ENCODE measurements at regions not wholly inside any gene's neighbourhood (a gene's known extent, or its start where the extent isn't known, plus 50 kb on each side); places are given as distances from the start of the nearest gene placed in this dataset.

DNA sequence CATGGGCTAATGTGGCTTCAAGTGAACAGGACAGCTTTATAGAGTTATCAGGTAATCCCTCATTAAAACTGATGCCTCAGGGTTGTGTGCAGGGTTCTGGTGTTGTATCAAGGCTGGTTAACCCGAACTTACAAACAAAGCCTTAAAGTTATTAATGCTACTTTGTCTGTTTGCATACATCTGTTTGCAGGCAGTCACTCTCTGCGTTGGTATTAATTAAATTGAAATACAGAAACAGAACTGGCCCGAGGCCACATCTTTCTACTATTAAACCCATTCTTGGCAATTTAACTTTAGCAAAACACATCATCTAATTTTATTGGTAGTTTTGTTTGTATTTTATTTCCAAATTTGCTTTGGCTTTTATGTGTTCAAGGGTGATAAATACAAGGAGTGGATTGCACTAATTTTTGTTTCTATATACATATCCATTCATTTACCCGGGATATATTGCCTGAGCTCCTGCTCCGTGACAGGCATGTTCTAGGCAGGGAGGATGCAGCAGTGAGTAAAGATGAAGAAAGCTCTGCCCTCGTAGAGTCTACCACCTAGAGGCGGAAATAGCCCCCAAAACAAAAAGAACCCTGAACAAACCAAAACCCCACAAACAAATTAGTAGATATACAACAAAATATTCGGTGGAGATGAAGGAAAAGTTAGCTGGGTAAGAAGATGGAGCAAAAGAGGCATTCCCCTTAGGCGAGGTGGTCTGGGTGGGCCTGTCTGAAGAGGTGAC lies 164.2 kb downstream of the MACROH2A1 start:
- intact Hi-C loops (cut with DNase I), result no loop called here
- H3K27ac ChIP-seq, result no peak overlapping the region
- ATAC-seq (no peak), DNase-seq (no peak)
- no peaks in the 10 kb centered on the region for H3K27me3 ChIP-seq
- no peaks in the 10 kb centered on the region for H3K9me3 ChIP-seq
- no peaks in the 10 kb centered on the region for H3K36me3 ChIP-seq
- no peaks in the 10 kb centered on the region for H3K4me1 ChIP-seq
- H3K4me3 ChIP-seq, result no peak overlapping the region
- WGBS (ENCODE audit: insufficient coverage, low coverage, low lambda C conversion rate, missing lambda C conversion rate), result 74% methylated on average over 9 of the region's 9 CpGs
- TF ChIP-seq, protein P1, sequence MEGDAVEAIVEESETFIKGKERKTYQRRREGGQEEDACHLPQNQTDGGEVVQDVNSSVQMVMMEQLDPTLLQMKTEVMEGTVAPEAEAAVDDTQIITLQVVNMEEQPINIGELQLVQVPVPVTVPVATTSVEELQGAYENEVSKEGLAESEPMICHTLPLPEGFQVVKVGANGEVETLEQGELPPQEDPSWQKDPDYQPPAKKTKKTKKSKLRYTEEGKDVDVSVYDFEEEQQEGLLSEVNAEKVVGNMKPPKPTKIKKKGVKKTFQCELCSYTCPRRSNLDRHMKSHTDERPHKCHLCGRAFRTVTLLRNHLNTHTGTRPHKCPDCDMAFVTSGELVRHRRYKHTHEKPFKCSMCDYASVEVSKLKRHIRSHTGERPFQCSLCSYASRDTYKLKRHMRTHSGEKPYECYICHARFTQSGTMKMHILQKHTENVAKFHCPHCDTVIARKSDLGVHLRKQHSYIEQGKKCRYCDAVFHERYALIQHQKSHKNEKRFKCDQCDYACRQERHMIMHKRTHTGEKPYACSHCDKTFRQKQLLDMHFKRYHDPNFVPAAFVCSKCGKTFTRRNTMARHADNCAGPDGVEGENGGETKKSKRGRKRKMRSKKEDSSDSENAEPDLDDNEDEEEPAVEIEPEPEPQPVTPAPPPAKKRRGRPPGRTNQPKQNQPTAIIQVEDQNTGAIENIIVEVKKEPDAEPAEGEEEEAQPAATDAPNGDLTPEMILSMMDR (IDR thresholded peaks at IDR 0.05), result no peak
- no peak for TF ChIP-seq POLR2A (IDR thresholded peaks at IDR 0.05)

DNA sequence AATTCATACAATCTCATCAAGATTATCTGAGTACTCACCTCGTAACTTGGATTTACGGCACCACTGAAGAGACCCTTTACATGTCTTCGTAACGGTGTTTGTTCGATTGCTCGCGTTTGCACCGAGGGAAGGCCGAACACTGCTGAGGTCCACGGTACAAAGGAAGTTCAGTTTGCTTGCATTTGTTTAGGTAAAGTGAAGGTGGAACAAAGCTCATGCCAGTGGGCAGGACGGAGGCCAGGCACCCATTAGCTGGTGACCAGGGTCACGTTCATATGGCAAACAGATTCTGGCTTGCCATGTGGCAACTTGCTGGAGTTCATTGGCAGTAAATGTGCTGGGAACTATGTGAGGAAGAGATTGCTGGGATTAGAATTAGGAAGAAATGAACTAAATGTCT lies 164.8 kb downstream of the MACROH2A1 start:
- no peak overlapping the region for H3K27ac ChIP-seq
- 85% methylated on average over 12 of the region's 12 CpGs for WGBS (ENCODE audit: insufficient coverage, low coverage, low lambda C conversion rate, missing lambda C conversion rate)
- no peak overlapping the region for H3K4me3 ChIP-seq
- ATAC-seq, result no peak
- DNase-seq, result peak in 1 of 3 donors; percentile 25
- no peaks in the 10 kb centered on the region for H3K4me1 ChIP-seq
- TF ChIP-seq POLR2A (IDR thresholded peaks at IDR 0.05), result no peak
- no peaks in the 10 kb centered on the region for H3K36me3 ChIP-seq
- intact Hi-C loops (cut with DNase I), result no loop called here
- H3K27me3 ChIP-seq, result no peaks in the 10 kb centered on the region
- H3K9me3 ChIP-seq, result no peaks in the 10 kb centered on the region

DNA sequence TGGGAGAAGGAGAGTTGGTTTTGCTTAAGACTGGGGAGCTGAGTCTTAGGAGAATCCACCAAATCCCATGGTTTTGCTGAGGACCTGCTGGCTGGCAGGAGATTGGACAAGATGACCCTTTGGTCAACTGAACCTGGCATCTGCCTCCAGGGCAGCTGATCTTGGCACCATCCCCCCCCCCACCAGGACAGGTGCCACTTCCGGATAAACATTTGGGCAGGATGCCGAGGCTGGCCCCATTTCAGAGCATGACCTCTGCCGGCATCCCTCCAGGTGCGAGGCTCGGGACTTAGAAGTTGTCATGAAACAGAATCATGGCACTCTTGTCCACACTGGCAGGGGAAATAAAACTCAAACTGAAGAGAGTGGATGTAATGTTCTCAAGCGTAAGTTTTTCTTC lies 165.6 kb downstream of the MACROH2A1 start:
- intact Hi-C loops (cut with DNase I), result no loop called here
- DNase-seq (peak in 1 of 3 donors; percentile 28), ATAC-seq (no peak)
- no peaks in the 10 kb centered on the region for H3K9me3 ChIP-seq
- TF ChIP-seq, protein P1 (IDR thresholded peaks at IDR 0.05), result no peak
- TF ChIP-seq POLR2A (IDR thresholded peaks at IDR 0.05), result no peak
- no peaks in the 10 kb centered on the region for H3K36me3 ChIP-seq
- H3K4me1 ChIP-seq, result no peaks in the 10 kb centered on the region
- H3K27ac ChIP-seq, result no peak overlapping the region
- H3K27me3 ChIP-seq, result no peaks in the 10 kb centered on the region
- no peak overlapping the region for H3K4me3 ChIP-seq
- WGBS (ENCODE audit: insufficient coverage, low coverage, low lambda C conversion rate, missing lambda C conversion rate), result 68% methylated on average over 4 of the region's 6 CpGs

DNA sequence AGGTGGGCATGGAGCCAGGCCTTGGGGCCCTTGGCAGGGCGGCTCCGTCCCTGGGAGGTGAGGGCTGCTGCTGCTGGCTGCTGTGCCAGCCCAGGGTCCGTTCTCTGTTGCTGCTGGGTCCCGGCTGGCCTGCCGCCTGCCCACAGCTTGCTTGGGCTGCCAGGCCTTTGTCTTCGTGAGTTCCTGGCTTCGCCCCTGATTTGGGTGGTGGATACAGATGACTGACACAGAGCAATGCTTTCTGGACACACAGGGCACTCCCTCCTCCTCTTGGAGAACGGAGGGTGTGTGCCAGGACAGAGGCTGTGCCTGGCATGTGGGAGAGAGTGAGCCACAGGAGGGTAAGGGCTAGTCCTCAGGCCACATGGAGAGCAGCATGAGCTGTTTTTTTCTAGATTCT lies 166.1 kb downstream of the MACROH2A1 start:
- ATAC-seq (no peak), DNase-seq (no peak)
- H3K36me3 ChIP-seq, result no peaks in the 10 kb centered on the region
- H3K27ac ChIP-seq, result no peak overlapping the region
- TF ChIP-seq, protein P1 (IDR thresholded peaks at IDR 0.05), result no peak
- TF ChIP-seq POLR2A (IDR thresholded peaks at IDR 0.05), result no peak
- no peaks in the 10 kb centered on the region for H3K4me1 ChIP-seq
- intact Hi-C loops (cut with DNase I), result no loop called here
- no peaks in the 10 kb centered on the region for H3K27me3 ChIP-seq
- WGBS (ENCODE audit: insufficient coverage, low coverage, low lambda C conversion rate, missing lambda C conversion rate), result no CpG with 5 or more reads among the region's 8 CpGs
- H3K4me3 ChIP-seq, result no peak overlapping the region
- H3K9me3 ChIP-seq, result no peaks in the 10 kb centered on the region

DNA sequence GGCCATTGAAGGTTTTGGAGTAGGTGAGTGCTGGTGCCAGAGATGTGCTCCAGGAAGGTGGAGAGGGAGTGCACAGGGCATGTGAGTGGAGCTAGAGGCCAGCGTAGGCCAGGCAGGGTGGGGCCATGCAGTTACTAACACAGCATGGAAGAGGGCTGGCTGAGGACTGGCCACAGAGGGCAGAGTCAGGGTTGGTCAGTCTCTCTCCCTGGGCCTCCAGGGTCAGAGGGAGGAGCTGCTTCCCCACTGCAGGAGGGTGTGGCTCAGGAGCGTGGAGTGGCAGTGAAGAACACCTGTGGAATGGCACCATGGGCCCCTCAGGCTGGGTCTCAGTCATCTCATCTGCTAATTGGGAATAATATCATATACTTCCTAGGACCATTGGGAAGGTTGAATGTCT lies 167.7 kb downstream of the MACROH2A1 start:
- Histone ChIP-seq H3K4me3 (no peak overlapping the region), H3K27ac (no peak overlapping the region), H3K27me3 (no peaks in the 10 kb centered on the region), H3K4me1 (no peaks in the 10 kb centered on the region), H3K36me3 (no peaks in the 10 kb centered on the region), H3K9me3 (no peaks in the 10 kb centered on the region)
- DNase-seq, result no peak
- ATAC-seq, result no peak
- WGBS (ENCODE audit: insufficient coverage, low coverage, low lambda C conversion rate, missing lambda C conversion rate), result 100% methylated on average over 1 of the region's 2 CpGs
- TF ChIP-seq, protein P1 (IDR thresholded peaks at IDR 0.05), result no peak
- TF ChIP-seq POLR2A (IDR thresholded peaks at IDR 0.05), result no peak
- intact Hi-C loops (cut with DNase I), result no loop called here

Data from right lobe of liver (tissue), 6 donors.